ENCODE measurements at regions not wholly inside any gene's neighbourhood (a gene's known extent, or its start where the extent isn't known, plus 50 kb on each side); places are given as distances from the start of the nearest gene placed in this dataset.

GRCh38 chr12:61996717-61997116, 263.5 kb upstream of the USP15 start:
- no peak for DNase-seq (ENCODE audit: low read depth)
- no peak for TF ChIP-seq CTCF (conservative IDR thresholded peaks at IDR 0.05; ENCODE audit: low read length)
- no peak overlapping the region for H3K4me3 ChIP-seq (ENCODE audit: low read length)

- TF ChIP-seq CTCF (conservative IDR thresholded peaks at IDR 0.05; ENCODE audit: low read length), result no peak
- no peak overlapping the region for H3K4me3 ChIP-seq (ENCODE audit: low read length)
- no peak for DNase-seq (ENCODE audit: low read depth)
These were observed 261.4 kb upstream of the USP15 start for GRCh38 chr12:61998791-61999190.

- no peak overlapping the region for H3K4me3 ChIP-seq (ENCODE audit: low read length)
- no peak for TF ChIP-seq CTCF (conservative IDR thresholded peaks at IDR 0.05; ENCODE audit: low read length)
- DNase-seq (ENCODE audit: low read depth), result no peak
These were observed 260.9 kb upstream of the USP15 start for GRCh38 chr12:61999311-61999710.

GRCh38 chr12:62001424-62001823, 258.8 kb upstream of the USP15 start:
- no peak for TF ChIP-seq CTCF (conservative IDR thresholded peaks at IDR 0.05; ENCODE audit: low read length)
- DNase-seq (ENCODE audit: low read depth), result no peak
- no peak overlapping the region for H3K4me3 ChIP-seq (ENCODE audit: low read length)

GRCh38 chr12:62003226-62003625, 257.0 kb upstream of the USP15 start:
- DNase-seq (ENCODE audit: low read depth), result no peak
- H3K4me3 ChIP-seq (ENCODE audit: low read length), result no peak overlapping the region
- TF ChIP-seq CTCF (conservative IDR thresholded peaks at IDR 0.05; ENCODE audit: low read length), result no peak

- H3K4me3 ChIP-seq (ENCODE audit: low read length), result no peak overlapping the region
- no peak for DNase-seq (ENCODE audit: low read depth)
- TF ChIP-seq CTCF (conservative IDR thresholded peaks at IDR 0.05; ENCODE audit: low read length), result no peak
These were observed 256.5 kb upstream of the USP15 start for GRCh38 chr12:62003701-62004100.

- no peak overlapping the region for H3K4me3 ChIP-seq (ENCODE audit: low read length)
- TF ChIP-seq CTCF (conservative IDR thresholded peaks at IDR 0.05; ENCODE audit: low read length), result no peak
- no peak for DNase-seq (ENCODE audit: low read depth)
These were observed 254.6 kb upstream of the USP15 start for GRCh38 chr12:62005615-62006014.
